GM18520 (cell line): ENCODE measurements at regions not wholly inside any gene's neighbourhood (a gene's known extent, or its start where the extent isn't known, plus 50 kb on each side); places are given as distances from the start of the nearest gene placed in this dataset.

Experiments
- ATAC-seq: cut with Tn5 transposase; IDR thresholded peaks from one replicate; pipeline ENCODE4 v1.9.1; 2021; ENCODE audit not compliant: unreplicated experiment

GRCh38 chr15:62816342-62817069 lies 226.0 kb upstream of the TPM1 start:
- no peak for ATAC-seq

DNA sequence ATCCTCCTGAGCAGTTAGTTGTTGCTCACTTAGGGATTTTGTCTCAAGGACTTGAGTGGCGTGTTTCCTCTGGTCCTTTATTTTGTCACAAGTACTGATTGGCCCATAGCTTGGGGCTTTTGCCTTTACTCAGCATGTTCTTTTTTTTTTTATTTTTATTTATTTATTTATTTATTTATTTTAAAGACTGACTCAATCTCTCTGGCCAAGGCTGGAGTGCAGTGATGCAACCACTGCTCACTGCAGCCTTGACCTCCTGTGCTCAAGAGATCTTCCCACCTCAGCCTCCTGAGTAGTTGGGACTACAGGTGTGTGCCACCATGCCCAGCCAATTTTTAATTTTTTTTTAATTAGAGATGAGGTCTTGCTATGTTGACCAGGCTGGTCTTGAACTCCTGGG lies 223.9 kb upstream of the TPM1 start:
- no peak for ATAC-seq

GRCh38 chr15:62821384-62822131 lies 221.0 kb upstream of the TPM1 start:
- ATAC-seq: no peak

- ATAC-seq: no peak
These were observed 220.3 kb upstream of the TPM1 start for GRCh38 chr15:62822228-62822627.

GRCh38 chr15:62823561-62823960 lies 219.0 kb upstream of the TPM1 start:
- no peak for ATAC-seq

GRCh38 chr15:62824111-62825015 lies 218.2 kb upstream of the TPM1 start:
- ATAC-seq: no peak

GRCh38 chr15:62825191-62825590 lies 217.4 kb upstream of the TPM1 start:
- ATAC-seq: no peak

DNA sequence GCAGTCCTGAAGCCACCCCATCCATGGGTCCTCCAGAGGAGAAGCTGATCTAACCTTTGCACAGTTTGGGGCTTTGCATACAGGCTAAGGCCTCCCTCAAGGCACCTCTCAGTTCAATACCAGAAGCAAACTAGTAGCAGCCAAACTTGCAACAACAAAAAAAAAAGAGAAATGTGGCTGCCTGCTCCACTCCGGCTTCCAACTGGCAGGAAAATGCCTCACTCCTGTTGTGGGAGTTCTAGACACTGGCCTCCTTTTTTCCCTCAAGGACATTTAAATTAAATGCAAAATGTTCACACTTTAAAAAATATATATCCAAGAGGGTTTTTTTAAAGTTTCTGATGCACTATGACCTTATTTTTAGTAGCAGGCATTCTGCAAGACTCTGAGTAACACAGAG lies 216.0 kb upstream of the TPM1 start:
- no peak for ATAC-seq

DNA sequence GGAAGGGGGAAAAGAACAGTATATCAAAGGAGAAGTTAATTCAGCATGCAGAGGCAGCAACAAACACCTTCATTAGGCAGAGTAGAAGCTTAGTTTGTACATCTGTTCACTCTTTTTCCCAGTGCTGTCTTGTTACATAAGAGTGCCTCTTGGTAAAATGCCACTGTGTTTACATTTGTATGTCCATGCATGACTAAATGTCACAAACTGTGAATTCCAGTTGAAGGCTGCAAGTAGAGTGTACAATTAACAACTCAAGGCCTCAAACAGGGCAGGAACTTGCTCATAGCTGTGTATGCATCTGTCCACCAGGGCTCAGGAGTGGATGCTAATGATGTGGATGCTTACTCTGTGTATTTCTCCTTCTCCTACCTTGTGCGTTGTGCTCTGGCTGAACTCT lies 214.2 kb upstream of the TPM1 start:
- ATAC-seq: no peak

GRCh38 chr15:62832231-62832630 lies 210.3 kb upstream of the TPM1 start:
- ATAC-seq: no peak

GRCh38 chr15:62833646-62834045 lies 208.9 kb upstream of the TPM1 start:
- no peak for ATAC-seq

DNA sequence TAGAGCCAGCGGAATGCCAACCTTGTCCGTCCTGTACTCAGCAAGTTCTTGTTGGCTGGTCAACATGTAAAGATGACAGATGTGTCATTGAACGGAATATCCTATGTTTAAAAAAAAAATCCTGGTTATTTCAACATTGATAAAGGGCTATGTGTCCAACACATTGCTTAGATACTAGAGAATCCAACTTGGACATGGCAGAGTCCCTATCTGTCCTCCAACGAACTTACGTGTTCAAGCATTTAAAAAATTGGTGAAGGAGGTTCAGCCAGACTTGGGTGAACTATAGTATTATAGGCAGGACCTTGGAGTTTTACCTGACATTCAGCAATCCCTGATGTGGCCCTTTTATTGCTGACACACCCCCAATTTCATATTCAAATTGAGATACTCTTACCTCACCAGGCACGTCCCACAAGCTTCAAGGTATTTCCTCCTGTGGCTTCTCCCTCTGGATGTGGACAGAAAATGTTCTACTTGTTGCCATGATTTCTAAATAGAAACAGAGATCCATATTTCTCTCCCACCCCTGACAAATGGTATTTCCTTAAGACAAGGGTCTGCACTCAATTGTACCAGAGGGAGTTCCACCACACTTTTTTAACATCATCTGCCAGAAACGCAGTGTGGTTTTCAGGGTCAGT lies 207.7 kb upstream of the TPM1 start:
- no peak for ATAC-seq

DNA sequence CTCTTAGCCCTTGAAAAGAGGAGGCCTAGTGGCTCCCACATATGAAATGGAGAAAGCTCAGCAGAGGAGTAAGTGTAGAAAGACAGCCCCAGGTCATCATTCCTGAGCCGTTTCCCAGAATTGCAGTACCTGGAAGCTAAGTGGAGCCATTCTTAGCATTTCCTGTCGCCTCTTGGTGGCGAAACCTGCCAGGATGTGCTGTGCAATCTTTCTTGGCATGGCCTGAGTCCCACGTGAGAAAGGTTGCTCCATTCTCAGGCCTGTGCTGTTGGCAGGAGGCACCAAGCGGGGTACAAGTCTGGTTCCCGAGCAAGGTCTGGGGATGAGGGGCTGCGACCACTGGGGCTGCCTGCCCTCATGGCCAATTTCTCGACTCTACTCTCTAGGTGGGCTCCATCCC lies 207.2 kb upstream of the TPM1 start:
- ATAC-seq: no peak

- no peak for ATAC-seq
These were observed 206.8 kb upstream of the TPM1 start for GRCh38 chr15:62835762-62836161.

GRCh38 chr15:62840526-62841268 lies 201.8 kb upstream of the TPM1 start:
- no peak for ATAC-seq

DNA sequence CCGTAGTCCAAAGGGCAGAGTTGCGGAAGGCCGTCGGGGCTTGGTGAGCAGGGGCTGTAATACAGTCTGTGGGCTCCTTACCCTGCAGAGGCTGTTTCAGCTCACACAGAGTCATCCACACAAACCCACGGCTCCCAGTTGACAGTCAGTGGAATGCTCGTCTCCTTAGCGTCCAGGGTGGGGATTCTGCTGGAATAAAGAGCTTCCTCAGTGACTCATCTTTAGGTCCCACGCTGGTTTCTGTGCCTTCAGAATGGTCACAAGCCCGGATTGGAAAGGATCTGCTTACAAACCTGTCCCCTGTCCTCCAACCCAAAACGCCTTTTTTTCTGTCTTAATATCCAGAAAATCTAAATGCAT lies 201.3 kb upstream of the TPM1 start:
- no peak for ATAC-seq

DNA sequence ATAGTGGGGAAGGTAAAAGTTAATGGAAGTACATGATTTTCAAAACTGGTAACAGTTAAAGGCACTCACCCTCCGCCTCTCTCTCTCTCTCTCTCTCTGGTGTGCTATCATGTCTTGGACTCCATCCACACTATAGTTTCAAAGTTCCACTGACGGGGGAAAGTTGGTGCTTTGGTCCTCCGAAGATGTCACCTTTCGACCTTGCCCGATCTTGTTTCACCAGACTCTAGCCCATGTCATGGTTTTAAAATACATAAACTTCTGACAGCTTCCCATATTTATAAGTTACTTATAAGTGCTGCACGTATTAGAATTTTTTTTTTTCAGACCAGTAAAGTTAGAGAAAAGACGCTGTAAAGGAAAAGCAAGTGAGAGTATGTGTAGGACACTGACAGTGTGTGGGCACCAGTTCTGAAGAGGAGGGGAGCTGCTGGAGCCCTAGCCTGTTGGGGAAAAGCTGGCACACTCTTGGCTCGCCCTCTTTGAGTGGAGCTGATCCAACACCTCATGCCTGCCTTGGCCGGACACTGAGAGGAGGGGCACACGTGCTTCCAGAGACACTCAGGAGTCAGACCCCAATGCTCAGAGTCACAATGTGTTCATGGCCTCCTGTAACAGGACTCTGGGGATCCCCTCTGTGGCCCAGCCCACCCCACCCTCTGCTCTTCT lies 200.5 kb upstream of the TPM1 start:
- ATAC-seq: no peak

GRCh38 chr15:62843311-62843710 lies 199.2 kb upstream of the TPM1 start:
- ATAC-seq: no peak

DNA sequence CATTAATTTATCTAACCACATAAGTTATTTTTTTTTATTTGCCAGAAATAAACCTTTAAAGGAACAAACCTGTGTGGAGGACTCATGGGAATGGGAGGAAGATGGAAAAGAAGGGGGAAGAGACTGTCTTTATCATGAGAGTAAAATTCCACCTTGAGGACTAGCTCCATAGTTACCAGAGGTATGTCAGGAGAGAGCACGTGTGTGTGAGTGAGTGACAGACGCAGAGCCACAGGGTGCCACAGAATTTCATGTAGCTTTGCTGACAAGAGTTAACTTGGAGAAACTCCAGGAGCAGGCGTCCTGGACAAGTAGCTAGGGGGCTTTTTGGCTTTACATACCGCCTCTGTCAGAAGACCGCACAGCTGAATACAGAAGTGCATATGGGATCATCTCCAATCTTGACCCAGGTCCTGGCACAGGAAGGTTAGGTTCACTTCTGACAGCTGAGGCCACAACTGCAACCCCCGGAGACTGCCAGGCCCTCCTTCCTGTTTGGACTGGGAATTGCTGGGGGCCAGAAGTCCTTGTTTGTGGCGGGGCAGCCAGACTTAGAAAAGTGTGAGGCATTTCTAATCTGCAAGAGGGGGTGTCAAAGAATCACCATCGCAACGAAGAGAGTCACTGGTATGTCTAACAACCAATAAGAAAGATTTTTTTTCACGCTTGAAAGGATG lies 197.8 kb upstream of the TPM1 start:
- no peak for ATAC-seq
